ENCODE measurements at regions not wholly inside any gene's neighbourhood (a gene's known extent, or its start where the extent isn't known, plus 50 kb on each side); places are given as distances from the start of the nearest gene placed in this dataset.
"Not testable (repeated sequence)": the region's sequence is repeated elsewhere in the genome, so short reads cannot be mapped to it uniquely, and the experiment has no call there.

DNA sequence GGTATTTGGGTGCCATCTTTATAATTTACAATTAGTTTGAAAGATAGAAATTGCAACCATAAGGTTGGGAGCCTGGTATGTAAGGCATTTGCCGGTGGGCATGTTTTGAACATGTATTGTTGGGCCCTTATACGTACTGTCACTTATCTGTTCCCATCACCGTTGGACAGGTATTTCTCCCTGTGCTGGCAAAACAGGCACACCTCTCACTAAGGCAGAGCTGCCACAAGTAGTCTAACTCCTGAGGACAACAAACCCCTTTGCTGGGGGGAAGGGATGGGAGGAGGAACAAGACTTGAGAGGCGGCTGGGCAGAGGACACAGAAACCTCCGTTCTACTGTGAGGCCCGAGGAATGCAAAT is 52.0 kb upstream of the NEK3 start:
- H3K4me3 ChIP-seq (ENCODE audit: low read length); DNase-seq (ENCODE audit: low read depth): not testable (repeated sequence)

DNA sequence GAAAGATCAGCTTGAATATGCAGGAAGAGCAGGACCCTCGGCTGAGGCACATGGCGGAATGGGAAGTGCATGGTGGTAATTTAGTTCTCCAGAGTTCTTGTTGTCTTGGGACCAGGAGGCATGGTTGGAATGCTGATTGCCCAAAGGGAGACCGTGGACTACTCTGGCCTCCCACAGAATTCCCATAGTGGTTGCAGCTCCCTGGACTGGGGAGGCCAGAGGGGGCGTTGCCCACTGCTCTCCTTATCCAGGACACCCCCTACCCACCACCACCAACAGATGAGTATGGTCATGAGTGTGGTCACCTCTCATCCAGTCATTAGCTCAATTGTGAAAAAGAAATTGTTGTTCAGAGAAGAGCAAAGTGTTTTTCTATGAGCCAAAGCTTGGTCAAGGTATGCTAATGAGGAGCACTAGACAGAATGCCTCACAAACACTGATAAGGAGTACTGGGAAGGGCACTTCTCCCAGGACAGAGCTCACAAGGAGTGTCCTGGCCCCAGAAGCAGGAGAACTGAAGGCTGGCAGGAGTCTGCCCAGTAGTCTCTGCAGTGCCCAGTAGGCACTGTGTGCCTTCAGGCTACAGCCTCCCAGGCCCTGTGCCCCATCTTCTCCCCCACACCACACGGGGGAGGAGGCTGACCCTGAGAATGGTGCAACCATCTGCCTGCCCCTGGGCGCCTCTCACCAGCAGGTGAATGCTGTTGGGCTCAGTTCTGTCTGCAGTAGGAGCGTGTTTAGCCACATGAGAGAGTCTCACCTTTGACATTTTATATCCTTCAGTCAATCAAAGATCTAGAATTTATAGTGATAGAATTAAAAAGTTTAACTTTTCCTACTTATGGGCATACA is 51.4 kb upstream of the NEK3 start:
- DNase-seq (ENCODE audit: low read depth); H3K4me3 ChIP-seq (ENCODE audit: low read length): not testable (repeated sequence)

Measured in retinal pigment epithelial cell (primary cell).